Retinal pigment epithelial cell (primary cell): ENCODE measurements at regions not wholly inside any gene's neighbourhood (a gene's known extent, or its start where the extent isn't known, plus 50 kb on each side); places are given as distances from the start of the nearest gene placed in this dataset.

Source experiments
- DNase-seq: peaks from one replicate; pipeline ENCODE4 v3.0.0-alpha.2; 2010; ENCODE audit warnings: low read depth
- H3K4me3 ChIP-seq: 2 replicates; pipeline ENCODE4 v1.5.1; 2011; ENCODE audit warnings: mild to moderate bottlenecking, low read length, control low read depth, moderate library complexity
- CTCF ChIP-seq: conservative IDR thresholded peaks from 2 replicates; pipeline ENCODE4 v1.5.1; 2011; ENCODE audit warnings: low read depth, low read length, control low read depth, inconsistent platforms

- TF ChIP-seq CTCF: no peak
- DNase-seq: no peak
- no peak overlapping the region for H3K4me3 ChIP-seq
Measured at GRCh38 chr1:199646761-199647160, 380.7 kb upstream of the NR5A2 start.

GRCh38 chr1:199657449-199657848, 370.1 kb upstream of the NR5A2 start:
- DNase-seq: no peak
- no peak for TF ChIP-seq CTCF
- H3K4me3 ChIP-seq: no peak overlapping the region

GRCh38 chr1:199660071-199660470, 367.4 kb upstream of the NR5A2 start:
- no peak for TF ChIP-seq CTCF
- H3K4me3 ChIP-seq: no peak overlapping the region
- DNase-seq: no peak

GRCh38 chr1:199665371-199665770, 362.1 kb upstream of the NR5A2 start:
- DNase-seq: no peak
- TF ChIP-seq CTCF: no peak
- no peak overlapping the region for H3K4me3 ChIP-seq

GRCh38 chr1:199667089-199667488, 360.4 kb upstream of the NR5A2 start:
- H3K4me3 ChIP-seq: no peak overlapping the region
- no peak for DNase-seq
- no peak for TF ChIP-seq CTCF

- H3K4me3 ChIP-seq: no peak overlapping the region
- no peak for TF ChIP-seq CTCF
- no peak for DNase-seq
Measured at GRCh38 chr1:199669916-199670315, 357.6 kb upstream of the NR5A2 start.

- no peak for TF ChIP-seq CTCF
- H3K4me3 ChIP-seq: no peak overlapping the region
- DNase-seq: no peak
Measured at GRCh38 chr1:199671684-199672083, 355.8 kb upstream of the NR5A2 start.
